ENCODE measurements at regions not wholly inside any gene's neighbourhood (a gene's known extent, or its start where the extent isn't known, plus 50 kb on each side); places are given as distances from the start of the nearest gene placed in this dataset.
"Not testable (repeated sequence)": the region's sequence is repeated elsewhere in the genome, so short reads cannot be mapped to it uniquely, and the experiment has no call there.

DNA sequence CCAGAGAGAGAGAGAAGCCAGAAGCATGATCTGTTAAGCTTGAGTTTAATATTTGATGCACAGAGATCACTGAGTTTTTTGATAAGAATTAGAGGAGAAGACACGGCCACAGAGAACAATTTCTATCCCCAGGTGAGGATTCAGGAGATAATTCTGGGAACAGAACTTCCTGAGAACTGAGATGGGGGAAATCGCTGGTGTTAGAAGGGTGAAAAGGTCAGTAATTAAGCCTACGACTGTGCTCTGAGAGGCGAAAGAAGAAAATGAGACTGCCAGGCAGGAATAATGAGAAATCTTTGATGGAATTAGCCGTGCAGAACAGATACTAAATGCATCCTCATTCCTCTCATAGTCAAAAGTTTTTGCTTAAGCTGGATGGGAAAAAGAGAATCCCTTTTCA is 61.9 kb upstream of the EEF2KMT start:
- DNase-seq (ENCODE audit: low spot score) = not testable (repeated sequence)

DNA sequence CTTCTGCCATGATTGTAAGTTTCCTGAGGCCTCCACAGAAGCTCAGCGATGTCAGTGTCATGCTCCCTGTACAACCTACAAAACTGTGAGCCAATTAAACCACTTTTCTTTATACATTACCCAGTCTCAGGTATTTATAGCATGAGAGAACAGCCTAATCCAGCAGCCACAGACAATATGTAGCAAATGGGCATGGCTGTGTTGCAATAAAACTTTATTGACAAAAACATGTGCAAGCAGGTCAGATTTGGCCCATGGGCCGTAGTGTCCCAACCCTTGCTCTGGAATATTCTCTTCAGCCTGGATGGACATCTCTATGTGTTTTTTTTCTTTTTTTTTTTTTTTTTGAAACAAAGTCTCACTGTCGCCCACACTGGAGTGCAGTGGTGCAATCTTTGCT is 60.9 kb upstream of the EEF2KMT start:
- DNase-seq (ENCODE audit: low spot score) = no peak

DNA sequence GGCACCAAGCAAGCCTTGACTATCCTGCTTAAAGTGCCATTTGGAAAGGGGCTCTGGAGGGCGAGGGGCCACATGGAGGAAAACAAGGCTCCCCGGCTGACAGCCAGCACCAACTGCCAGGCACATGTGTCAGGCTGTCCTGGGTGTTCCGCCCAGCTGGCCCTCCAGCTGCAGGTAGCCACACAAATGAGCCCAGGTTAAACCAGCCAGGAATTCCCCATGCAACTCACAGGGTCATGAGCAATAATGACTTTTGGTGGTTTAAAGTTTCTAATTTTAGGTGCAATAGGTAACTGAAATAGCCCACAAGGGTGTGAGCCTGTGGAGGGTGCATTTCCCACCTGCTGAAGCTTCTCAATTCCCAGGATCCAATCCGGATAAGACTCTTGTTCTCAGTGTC is 58.9 kb upstream of the EEF2KMT start:
- not testable (repeated sequence) for DNase-seq (ENCODE audit: low spot score)

DNA sequence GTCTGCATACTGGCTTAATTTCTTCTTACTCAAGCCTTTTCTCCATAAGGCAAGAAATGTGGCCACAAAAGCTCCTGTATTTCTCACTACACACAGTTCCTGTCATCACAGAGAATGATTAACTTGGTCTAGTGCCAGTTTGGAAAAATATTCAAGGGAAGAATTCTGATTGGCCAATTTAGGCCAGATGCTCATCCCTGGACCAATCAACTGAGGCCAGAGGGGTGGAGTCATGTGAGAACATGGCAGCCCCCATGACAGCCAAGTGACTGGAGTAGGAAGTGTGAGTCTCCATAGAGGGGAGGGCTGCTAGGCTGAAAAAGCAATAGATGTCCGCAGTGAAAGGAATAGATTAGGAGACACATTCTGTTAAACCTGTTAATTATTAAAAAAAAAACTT is 56.4 kb upstream of the EEF2KMT start:
- not testable (repeated sequence) for DNase-seq (ENCODE audit: low spot score)

DNA sequence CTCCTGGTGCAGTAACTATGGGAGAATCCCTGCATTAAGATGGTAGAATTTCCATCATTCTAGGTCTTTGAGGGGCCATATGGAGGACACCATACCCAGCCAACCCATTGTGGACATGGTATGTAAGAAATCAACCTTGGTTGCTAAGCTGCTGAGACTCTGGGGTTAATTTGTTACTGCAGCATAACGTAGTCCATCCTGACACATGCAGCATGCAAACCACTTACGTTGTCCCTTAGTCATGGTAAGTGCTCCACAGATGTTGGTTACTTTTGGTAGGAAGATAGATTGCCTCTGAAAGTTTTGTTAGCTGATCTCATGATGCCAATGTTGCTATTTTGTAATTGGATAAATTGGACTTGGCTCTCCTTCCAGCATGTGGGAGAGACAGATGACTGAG is 53.8 kb upstream of the EEF2KMT start:
- DNase-seq (ENCODE audit: low spot score) = not testable (repeated sequence)

Data from RKO (cell line).